OCI-LY1 (cell line): ENCODE measurements at regions not wholly inside any gene's neighbourhood (a gene's known extent, or its start where the extent isn't known, plus 50 kb on each side); places are given as distances from the start of the nearest gene placed in this dataset.

Source experiments
- CTCF ChIP-seq: fragments of 200-600 bp; sonication (generic), shearing (Covaris generic); IDR thresholded peaks from 2 replicates; pipeline ENCODE4 v1.5.1; 2017; ENCODE audit warnings: mild to moderate bottlenecking, antibody characterized with exemption, low read length, moderate library complexity, mixed read lengths
- EZH2 ChIP-seq: fragments of 200-600 bp; sonication (generic), shearing (Covaris generic); IDR thresholded peaks from 2 replicates; pipeline ENCODE4 v1.8.0; 2017; ENCODE audit warnings: borderline replicate concordance, mixed run types, mild to moderate bottlenecking, antibody characterized with exemption, low read length, moderate library complexity, mixed read lengths

- TF ChIP-seq CTCF (no peak), EZH2 (no peak)
These were observed 71.2 kb upstream of the BCL9 start for GRCh38 chr1:147470079-147470478.
